ENCODE measurements at regions not wholly inside any gene's neighbourhood (a gene's known extent, or its start where the extent isn't known, plus 50 kb on each side); places are given as distances from the start of the nearest gene placed in this dataset.

- ChIA-PET CTCF (interaction anchor here (0.6 kb wide), 1 partner anchor 237 kb away, joined by 3 read pairs; no protein-coding TSS in a partner anchor), POLR2A (no interaction called here)
- Histone ChIP-seq H3K4me1 (ENCODE audit: control insufficient read depth, extremely low read depth, insufficient read depth, low read length) (peaks cover 13% of the 10 kb centered on the region), H3K9ac (replicated peaks; ENCODE audit: extremely low read depth, insufficient read depth, low read length) (no peak overlapping the region), H3K9me1 (replicated peaks; ENCODE audit: control insufficient read depth, extremely low read depth, insufficient read depth, low read length) (no peaks in the 10 kb centered on the region), H4K20me1 (replicated peaks; ENCODE audit: control insufficient read depth, extremely low read depth, insufficient read depth, low read length) (no peaks in the 10 kb centered on the region), H3K4me3 (replicated peaks in 1 of 3; ENCODE audit: insufficient read depth in 1 of 3, low read depth in 1 of 3, low read length in 3 of 3) (no peak overlapping the region), H3K9me3 (replicated peaks; ENCODE audit: control insufficient read depth, insufficient read depth, low read length) (no peaks in the 10 kb centered on the region), H3K27me3 (ENCODE audit: control insufficient read depth in 2 of 2, insufficient read depth in 2 of 2, low read length in 2 of 2) (no peaks in the 10 kb centered on the region), H2AFZ (ENCODE audit: low read depth, low read length) (no peak overlapping the region), H3K27ac (ENCODE audit: insufficient read depth, low read depth, low read length) (no peak overlapping the region), H3K36me3 (ENCODE audit: control insufficient read depth in 2 of 2, extremely low read depth in 1 of 2, insufficient read depth in 2 of 2, low read length in 2 of 2) (no peaks in the 10 kb centered on the region), H3K79me2 (ENCODE audit: control insufficient read depth, insufficient read depth, low read length) (no peaks in the 10 kb centered on the region), H3K4me2 (ENCODE audit: insufficient read depth, low read length) (no peak overlapping the region)
- BruUV-seq (replicated peaks): no TSS peak
- no peak for FAIRE-seq
- dilution Hi-C loops (cut with MboI; ENCODE audit: extremely low pct_ligation_motif_present, low sequenced_read_pairs) (no loop called here), intact Hi-C loops (cut with micrococcal nuclease) (loop anchor here (5.0 kb wide), 1 partner anchor 46 kb away; no protein-coding TSS in a partner anchor)
- DNase-seq (ENCODE audit: low read depth, low spot score): no peak
- TF ChIP-seq EZH2 (IDR thresholded peaks at IDR 0.05; ENCODE audit: borderline replicate concordance, low read depth, low read length, severe bottlenecking) (no peak), POLR2AphosphoS5 (IDR thresholded peaks at IDR 0.05; ENCODE audit: insufficient read depth, low read depth, low read length) (no peak), CTCF (IDR thresholded peaks at IDR 0.05; ENCODE audit: extremely low read depth in 1 of 2, insufficient read depth in 1 of 2, low read depth in 1 of 2, low read length in 2 of 2) (no peak), MYC (IDR thresholded peaks at IDR 0.05; ENCODE audit: low read depth, low read length) (no peak), FOS (IDR thresholded peaks at IDR 0.05; ENCODE audit: borderline replicate concordance, insufficient read depth, low read length) (no peak), GATA2 (IDR thresholded peaks at IDR 0.05; ENCODE audit: insufficient read depth, insufficient read length, low read depth, low read length) (no peak), MAX (IDR thresholded peaks at IDR 0.05; ENCODE audit: insufficient read depth, insufficient read length) (no peak), JUN (IDR thresholded peaks at IDR 0.05; ENCODE audit: borderline replicate concordance, insufficient read depth, insufficient read length, low read depth) (no peak), POLR2A (IDR thresholded peaks at IDR 0.05; ENCODE audit: low read depth, low read length) (no peak)
Observed at GRCh38 chrX:22373094-22373493, 100.4 kb downstream of the CBLL2 start.
